Lower leg skin (tissue), 3 donors: ENCODE measurements at regions not wholly inside any gene's neighbourhood (a gene's known extent, or its start where the extent isn't known, plus 50 kb on each side); places are given as distances from the start of the nearest gene placed in this dataset.

ENCODE experiments used
- CTCF ChIP-seq, 3 donors: fragments of 450-650 bp; IDR thresholded peaks; one replicate each; pipeline ENCODE4 v1.5.1; 2016; ENCODE audit warnings: antibody characterized with exemption in 3 of 3, mild to moderate bottlenecking in 3 of 3, moderate library complexity in 2 of 3
- POLR2A ChIP-seq, 2 donors: fragments of 450-650 bp; IDR thresholded peaks; one replicate each; pipeline ENCODE4 v1.6.1; 2016 to 2017; ENCODE audit warnings: antibody characterized with exemption in 2 of 2, mild to moderate bottlenecking in 1 of 2, moderate library complexity in 1 of 2

GRCh38 chr12:105993766-105994555 is 144.8 kb downstream of the NUAK1 start:
- TF ChIP-seq CTCF (IDR thresholded peaks at IDR 0.05) (no peak), POLR2A (IDR thresholded peaks at IDR 0.05) (no peak)
